GM12878 (cell line): ENCODE measurements at regions not wholly inside any gene's neighbourhood (a gene's known extent, or its start where the extent isn't known, plus 50 kb on each side); places are given as distances from the start of the nearest gene placed in this dataset.

ENCODE experiments used
- ATAC-seq: fragments of 200-7000 bp; cut with Tn5 transposase; 3 replicates; pipeline ENCODE4 v1.9.1; 2020; ENCODE audit warnings: mild to moderate bottlenecking, moderate library complexity
- BruUV-seq: library from RNA; stranded (reverse); fragments of 400-500 nt; replicated peaks from 2 replicates; lab custom pipeline; 2021; lab: Mats Ljungman, UMichigan
- CTCF ChIA-PET: fragments of 300-600 bp; sonication (Branson Sonifier 250); formaldehyde crosslinking; extraction: SDS; loops from one replicate; lab custom pipeline; 2021; ENCODE audit warnings: inconsistent platforms; lab: Yijun Ruan, JAX
- POLR2A ChIA-PET: fragments of 350-600 bp; formaldehyde crosslinking; extraction: SDS; loops from one replicate; lab custom pipeline; 2021; ENCODE audit warnings: inconsistent platforms; lab: Charles Lee
- RAD21 ChIA-PET: fragments of 300-600 bp; sonication (Branson Sonifier 250); formaldehyde crosslinking; loops from one replicate; lab custom pipeline; 2023; ENCODE audit warnings: antibody characterized with exemption; ENCODE audit not compliant: unreplicated experiment; lab: Charles Lee
- SMC1A ChIA-PET: fragments of 300-600 bp; sonication (Branson Sonifier 250); formaldehyde crosslinking; loops from one replicate; lab custom pipeline; 2023; ENCODE audit not compliant: unreplicated experiment, uncharacterized antibody; lab: Charles Lee
- DNase-seq: peaks from one replicate; pipeline ENCODE4 v3.0.0-alpha.2; 2011; ENCODE audit warnings: low read depth, low spot score
- FAIRE-seq: peaks from 3 replicates; lab custom pipeline; 2011; peaks lifted over from hg19 to GRCh38; lab: Jason Lieb, UNC
- H2AFZ ChIP-seq: 2 replicates; pipeline ENCODE4 v1.6.0; 2011; ENCODE audit warnings: low read depth, low read length, control low read depth; ENCODE audit not compliant: control insufficient read depth
- H3K27ac ChIP-seq: 2 replicates; pipeline ENCODE4 v1.5.1; 2011; ENCODE audit warnings: control low read depth; ENCODE audit not compliant: control insufficient read depth, insufficient read depth
- H3K27me3 ChIP-seq, 2 experiments: replicated peaks in 1 of 2; 2 replicates each; pipeline versions ENCODE4 v1.6.0 to v1.6.1; 2011; ENCODE audit warnings: low read length in 1 of 2; ENCODE audit not compliant: control insufficient read depth in 2 of 2, insufficient read depth in 2 of 2
- H3K36me3 ChIP-seq, 2 experiments: 2 replicates each; pipeline ENCODE4 v1.5.1; 2011; ENCODE audit warnings: low read length in 1 of 2; ENCODE audit not compliant: control insufficient read depth in 2 of 2, insufficient read depth in 2 of 2
- H3K4me1 ChIP-seq: 2 replicates; pipeline ENCODE4 v1.6.1; 2011; ENCODE audit warnings: mild to moderate bottlenecking, low read length, moderate library complexity, mixed read lengths; ENCODE audit not compliant: control insufficient read depth, insufficient read depth
- H3K4me2 ChIP-seq: 2 replicates; pipeline ENCODE4 v1.6.0; 2011; ENCODE audit warnings: control low read depth; ENCODE audit not compliant: control insufficient read depth, insufficient read depth
- H3K4me3 ChIP-seq: fragments of 200-600 bp; sonication (generic); 2 replicates; pipeline ENCODE4 v1.5.1; 2016
- H3K79me2 ChIP-seq: 2 replicates; pipeline ENCODE4 v1.6.0; 2011; ENCODE audit warnings: low read length; ENCODE audit not compliant: control insufficient read depth, insufficient read depth
- H3K9ac ChIP-seq: 2 replicates; pipeline ENCODE4 v1.8.0; 2011; ENCODE audit warnings: low read length, control low read depth, mixed read lengths; ENCODE audit not compliant: control insufficient read depth, insufficient read depth
- H3K9me3 ChIP-seq: replicated peaks from 3 replicates; pipeline ENCODE4 v1.5.1; 2011; ENCODE audit warnings: mild to moderate bottlenecking, low read length; ENCODE audit not compliant: control insufficient read depth, insufficient read depth
- H4K20me1 ChIP-seq: 2 replicates; pipeline ENCODE4 v1.6.0; 2011; ENCODE audit not compliant: control insufficient read depth, insufficient read depth
- BHLHE40 ChIP-seq, 2 experiments: fragments of 450-650 bp in 1 of 2; IDR thresholded peaks; 2 replicates each; pipeline ENCODE4 v1.6.1; 2011 to 2017; ENCODE audit warnings: low read depth in 2 of 2, borderline replicate concordance in 1 of 2, improper control_type of control experiment in 1 of 2, low read length in 1 of 2, mild to moderate bottlenecking in 1 of 2
- CHD4 ChIP-seq: fragments of 200-600 bp; sonication (generic); IDR thresholded peaks from 2 replicates; pipeline ENCODE4 v1.6.1; 2016; ENCODE audit warnings: mild to moderate bottlenecking
- E2F8 ChIP-seq: fragments of 450-650 bp; IDR thresholded peaks from 2 replicates; pipeline ENCODE4 v1.6.1; 2018; ENCODE audit warnings: mild to moderate bottlenecking, low read depth, moderate library complexity; ENCODE audit not compliant: partially characterized antibody
- FOS ChIP-seq: IDR thresholded peaks from 3 replicates; pipeline ENCODE4 v1.6.1; 2011; ENCODE audit warnings: borderline replicate concordance; ENCODE audit not compliant: insufficient read length; ENCODE audit errors: extremely low read depth
- SIN3A ChIP-seq: IDR thresholded peaks from 2 replicates; pipeline ENCODE4 v1.6.1; 2012; ENCODE audit warnings: low read depth, low read length, improper control_type of control experiment
- SMAD5 ChIP-seq: IDR thresholded peaks from 2 replicates; pipeline ENCODE4 v1.6.1; 2016; ENCODE audit warnings: antibody characterized with exemption, low read depth
- ZNF622 ChIP-seq: fragments of 450-650 bp; IDR thresholded peaks from 2 replicates; pipeline ENCODE4 v1.6.1; 2017; ENCODE audit warnings: mild to moderate bottlenecking, inconsistent platforms
- WGBS: methylation state at CpG from one replicate; pipeline ENCODE4 v1.1.6; 2016; ENCODE audit warnings: low lambda C conversion rate; ENCODE audit not compliant: insufficient replicate concordance, insufficient coverage; ENCODE audit errors: missing lambda C conversion rate; 5-methylcytosine and 5-hydroxymethylcytosine counted together
- in situ Hi-C: fragments of 300-500 bp; cut with MboI; formaldehyde crosslinking; loops from 9 replicates; pipeline ENCODE4 v1.14.3; 2018; ENCODE audit warnings: mixed read lengths
- intact Hi-C: fragments of 100-400 bp; cut with micrococcal nuclease; formaldehyde crosslinking; loops from one replicate; pipeline ENCODE4 v1.14.2; 2022; ENCODE audit not compliant: unreplicated experiment

- POLR2A ChIA-PET, result no interaction called here
- TF ChIP-seq ZNF622 (no peak), CHD4 (no peak)
- TF ChIP-seq, all 136 proteins: peak for 0
- no TSS peak for BruUV-seq
- intact Hi-C loops (no loop called here), in situ Hi-C loops (no loop called here)
- Histone ChIP-seq H3K4me3 (no peak overlapping the region), H3K27ac (no peak overlapping the region), H3K36me3 (no peaks in the 10 kb centered on the region), H4K20me1 (no peaks in the 10 kb centered on the region), H3K4me1 (no peaks in the 10 kb centered on the region; the same call in 1 of the 2 replicates), H3K9ac (no peak overlapping the region), H3K79me2 (no peaks in the 10 kb centered on the region), H3K9me3 (no peaks in the 10 kb centered on the region), H3K4me2 (no peak overlapping the region), H3K27me3 (no peaks in the 10 kb centered on the region; a peak in 1 of 4 replicates), H2AFZ (no peak overlapping the region)
- ATAC-seq (no peak), DNase-seq (no peak), FAIRE-seq (no peak)
- ChIA-PET CTCF (interaction anchor here (0.7 kb wide), 1 partner anchor 960 kb away, joined by 3 read pairs; no protein-coding TSS in a partner anchor), RAD21 (no interaction called here), SMC1A (no interaction called here)
- 47% methylated on average over 12 of the region's 12 CpGs for WGBS
Measured at GRCh38 chr16:48829336-48830310, 219.6 kb upstream of the N4BP1 start.

GRCh38 chr16:48824271-48824670 is 214.3 kb upstream of the N4BP1 start:
- in situ Hi-C loops, result no loop called here
- no peak overlapping the region for H2AFZ ChIP-seq
- H3K4me1 ChIP-seq, result no peaks in the 10 kb centered on the region
- no peaks in the 10 kb centered on the region for H3K36me3 ChIP-seq
- FAIRE-seq (no peak), ATAC-seq (no peak)
- intact Hi-C loops, result no loop called here
- POLR2A ChIA-PET, result no interaction called here
- no peaks in the 10 kb centered on the region for H4K20me1 ChIP-seq
- H3K9ac ChIP-seq, result no peak overlapping the region
- CTCF ChIA-PET, result no interaction called here
- H3K4me2 ChIP-seq, result no peak overlapping the region
- no TSS peak for BruUV-seq
- no peak overlapping the region for H3K4me3 ChIP-seq
- no peaks in the 10 kb centered on the region for H3K79me2 ChIP-seq
- WGBS, result 44% methylated on average over 2 of the region's 2 CpGs
- no peaks in the 10 kb centered on the region; the same call in 2 of the 3 replicates for H3K9me3 ChIP-seq
- H3K27me3 ChIP-seq, result no peaks in the 10 kb centered on the region; a peak in 1 of 4 replicates
- SMC1A ChIA-PET, result no interaction called here
- no peak for TF ChIP-seq FOS
- TF ChIP-seq E2F8, result no peak
- TF ChIP-seq SMAD5, result no peak
- TF ChIP-seq BHLHE40 (IDR thresholded peaks at IDR 0.05; ENCODE audit: borderline replicate concordance in 1 of 2, low read depth in 2 of 2, low read length in 1 of 2), result no peak
- TF ChIP-seq SIN3A, result no peak
- TF ChIP-seq, all 136 proteins: peak for 0
- RAD21 ChIA-PET, result no interaction called here
- no peak for DNase-seq
- H3K27ac ChIP-seq, result no peak overlapping the region
